IPS-NIHi7 (cell line): ENCODE measurements at regions not wholly inside any gene's neighbourhood (a gene's known extent, or its start where the extent isn't known, plus 50 kb on each side); places are given as distances from the start of the nearest gene placed in this dataset.
"Not testable (repeated sequence)": the region's sequence is repeated elsewhere in the genome, so short reads cannot be mapped to it uniquely, and the experiment has no call there.

Experiments
- DNase-seq: peaks from one replicate; pipeline ENCODE4 v3.0.0; 2012; ENCODE audit warnings: mixed read lengths; ENCODE audit errors: extremely low spot score

DNA sequence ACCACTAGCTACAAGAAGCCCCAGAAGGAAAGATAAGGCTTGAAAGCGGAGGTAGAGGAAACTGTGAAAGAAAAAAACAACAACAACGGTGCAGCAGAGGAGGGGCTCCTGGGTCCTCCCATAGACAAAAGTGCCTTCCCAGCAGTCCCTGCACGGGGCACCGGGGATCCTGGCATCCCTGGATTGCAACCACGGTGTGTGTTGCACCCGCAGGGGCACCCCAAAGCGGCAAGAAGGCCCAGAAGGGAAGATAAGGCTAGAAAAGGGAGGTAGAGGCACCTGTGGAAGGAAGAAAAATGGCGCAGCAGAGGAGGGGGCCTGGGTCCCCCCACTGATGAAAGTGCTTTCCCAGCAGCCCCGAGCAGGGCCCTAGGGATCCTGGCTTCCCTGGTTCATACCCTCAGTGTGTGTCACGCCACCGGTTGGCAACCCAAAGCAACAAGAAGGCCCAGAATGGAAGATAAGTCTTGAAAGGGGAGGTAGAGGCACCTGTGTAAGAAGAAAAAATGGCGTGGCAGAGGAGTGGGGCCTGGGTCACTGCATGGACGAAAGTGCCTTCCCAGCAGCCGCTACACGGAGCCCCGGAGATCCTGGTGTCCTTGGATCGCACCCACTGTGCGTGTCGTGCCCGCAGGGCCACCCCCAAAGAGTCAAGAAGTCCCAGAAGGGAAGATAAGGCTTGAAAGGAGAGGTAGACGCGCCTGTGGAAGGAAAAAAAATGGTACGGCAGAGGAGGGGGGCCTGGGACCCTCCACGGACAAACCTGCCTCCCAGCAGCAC lies 281.0 kb downstream of the ALG10 start:
- no peak for DNase-seq

DNA sequence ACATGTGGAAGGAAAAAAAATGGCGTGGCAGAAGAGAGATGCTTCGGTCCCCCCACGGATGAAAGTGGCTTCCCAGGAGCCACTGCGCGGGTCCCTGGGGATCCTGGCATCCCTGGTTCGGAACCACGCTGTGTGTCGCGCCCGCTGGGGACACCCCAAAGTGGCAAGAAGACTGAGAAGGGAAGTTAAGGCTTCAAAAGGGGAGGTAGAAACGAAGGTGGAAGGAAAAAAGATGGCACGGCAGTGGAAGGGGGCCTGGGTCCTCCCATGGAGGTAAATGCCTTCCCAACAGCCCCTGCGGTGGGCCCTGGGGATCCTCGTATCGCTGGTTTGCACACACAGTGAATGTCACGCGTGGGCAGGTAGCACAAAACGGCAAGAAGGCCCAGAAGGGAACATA lies 281.7 kb downstream of the ALG10 start:
- DNase-seq, result no peak

DNA sequence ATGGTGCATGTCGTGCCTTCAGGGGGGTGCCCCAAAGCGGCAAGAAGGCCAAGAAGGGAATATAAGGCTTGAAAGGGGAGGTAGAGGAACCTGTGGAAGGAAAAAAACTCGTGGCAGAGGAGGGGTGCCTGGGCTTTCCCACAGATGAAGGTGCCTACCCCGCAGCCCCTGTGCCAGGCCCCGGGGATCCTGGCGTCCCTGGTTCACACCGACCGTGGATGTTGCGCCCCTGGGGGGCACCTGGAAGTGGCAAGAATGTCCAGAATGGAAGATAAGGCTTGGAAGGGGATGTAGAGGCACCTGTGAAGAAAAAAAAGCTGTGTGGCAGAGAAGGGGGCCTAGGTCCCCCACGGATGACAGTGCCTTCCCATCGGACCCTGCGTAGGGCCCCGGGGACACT lies 282.2 kb downstream of the ALG10 start:
- DNase-seq, result no peak

DNA sequence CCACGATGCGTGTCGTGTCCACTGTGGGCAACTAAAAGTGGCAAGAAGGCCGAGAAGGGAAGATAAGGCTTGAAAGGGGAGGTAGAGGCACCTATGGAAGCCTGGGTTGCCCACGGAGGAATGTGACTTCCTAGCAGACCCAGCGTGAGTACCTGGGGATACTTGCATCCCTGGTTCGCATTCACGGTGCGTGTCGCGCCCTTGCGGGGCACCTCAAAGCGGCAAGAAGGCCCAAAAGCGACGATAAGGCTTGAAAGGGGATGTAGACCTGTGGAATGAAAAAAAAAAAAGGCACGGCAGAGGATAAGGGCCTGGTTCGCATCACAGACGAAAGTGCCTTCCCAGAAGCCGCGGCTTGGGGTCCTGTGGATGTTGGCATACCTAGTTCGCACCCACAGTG lies 282.9 kb downstream of the ALG10 start:
- no peak for DNase-seq

DNA sequence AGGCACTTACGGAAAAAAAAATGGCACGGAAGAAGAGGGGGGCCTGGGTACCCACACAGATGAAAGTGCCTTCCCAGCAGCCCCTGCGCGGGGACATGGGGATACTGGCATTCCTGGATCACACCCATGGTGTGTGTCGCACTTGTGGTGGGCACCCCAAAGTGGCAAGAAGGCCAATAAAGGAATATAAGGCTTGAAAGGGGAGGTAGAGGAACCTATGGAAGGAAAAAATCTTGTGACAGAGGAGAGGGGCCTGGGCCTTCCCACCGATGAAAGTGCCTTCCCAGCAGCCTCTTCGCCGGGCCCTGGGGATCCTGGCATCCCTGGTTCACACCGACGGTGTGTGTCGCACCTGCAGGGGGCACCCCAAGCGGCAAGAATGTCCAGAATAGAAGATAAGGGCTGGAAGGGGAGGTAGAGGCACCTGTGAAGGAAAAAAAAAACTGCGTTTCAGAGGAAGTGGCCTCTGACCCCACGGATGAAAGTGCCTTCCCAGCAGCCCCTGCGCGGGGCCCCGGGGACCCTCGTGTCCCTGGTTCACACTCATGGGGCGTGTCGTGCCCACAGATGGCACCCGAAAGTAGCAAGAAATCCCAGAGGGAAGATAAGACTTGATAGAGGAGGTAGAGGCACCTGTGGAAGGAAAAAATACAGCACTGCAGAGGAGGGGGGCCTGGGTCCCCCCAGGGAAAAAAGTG lies 284.0 kb downstream of the ALG10 start:
- no peak for DNase-seq

DNA sequence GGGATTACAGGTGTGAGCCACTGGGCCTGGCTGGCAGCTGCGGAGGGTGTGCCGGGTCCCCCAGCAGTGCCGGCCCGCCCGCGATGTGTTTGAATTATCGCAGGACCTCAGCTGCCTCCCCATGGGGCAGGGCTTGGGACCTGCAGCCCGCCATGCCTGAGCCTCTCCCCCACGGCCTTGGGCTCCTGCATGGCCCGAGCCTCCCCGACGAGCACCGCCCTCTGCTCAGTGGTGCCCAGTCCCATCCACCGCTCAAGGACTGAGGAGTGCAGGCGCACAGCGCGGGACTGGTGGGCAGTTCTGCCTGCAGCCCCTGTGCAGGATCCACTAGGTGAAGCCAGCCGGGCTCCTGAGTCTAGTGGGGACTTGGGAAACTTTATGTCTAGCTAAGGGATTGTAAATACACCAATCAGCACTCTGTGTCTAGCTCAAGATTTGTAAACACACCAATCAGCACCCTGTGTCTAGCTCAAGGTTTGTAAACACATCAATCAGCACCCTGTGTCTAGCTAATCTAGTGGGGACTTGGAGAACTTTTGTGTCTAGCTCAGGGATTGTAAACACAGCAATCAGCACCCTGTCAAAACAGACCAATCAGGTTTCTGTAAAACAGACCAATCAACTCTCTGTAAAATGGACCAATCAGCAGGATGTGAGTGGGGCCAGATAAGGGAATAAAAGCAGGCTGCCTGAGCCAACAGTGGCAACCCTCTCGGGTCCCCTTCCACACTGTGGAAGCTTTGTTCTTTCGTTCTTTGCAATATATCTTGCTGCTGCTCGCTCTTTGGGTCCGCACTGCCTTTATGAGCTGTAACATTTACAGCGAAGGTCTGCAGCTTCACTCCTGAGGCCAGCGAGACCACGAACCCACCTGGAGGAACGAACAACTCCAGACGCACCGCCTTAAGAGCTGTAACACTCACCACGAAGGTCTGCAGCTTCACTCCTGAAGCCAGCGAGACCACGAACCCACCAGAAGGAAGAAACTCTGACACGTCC lies 287.8 kb downstream of the ALG10 start:
- not testable (repeated sequence) for DNase-seq

DNA sequence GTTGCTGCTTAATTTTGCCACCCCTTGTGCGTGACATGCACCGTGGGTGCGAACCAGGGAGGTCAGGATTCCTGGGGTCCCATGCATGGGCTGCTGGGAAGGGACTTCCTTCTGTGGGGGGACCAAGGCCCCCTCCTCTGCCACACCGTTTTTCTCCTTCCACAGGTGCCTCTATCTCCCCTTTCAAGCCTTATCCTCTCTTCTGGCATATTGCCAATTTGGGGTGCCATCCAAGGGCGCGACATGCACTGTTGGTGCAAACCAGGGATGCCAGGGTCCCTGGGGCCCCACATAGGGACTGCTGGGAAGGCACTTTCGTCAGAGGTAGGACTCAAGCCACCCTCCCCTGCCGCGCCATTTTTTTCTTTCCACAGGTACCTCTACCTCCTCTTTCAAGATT lies 289.0 kb downstream of the ALG10 start:
- DNase-seq, result no peak

DNA sequence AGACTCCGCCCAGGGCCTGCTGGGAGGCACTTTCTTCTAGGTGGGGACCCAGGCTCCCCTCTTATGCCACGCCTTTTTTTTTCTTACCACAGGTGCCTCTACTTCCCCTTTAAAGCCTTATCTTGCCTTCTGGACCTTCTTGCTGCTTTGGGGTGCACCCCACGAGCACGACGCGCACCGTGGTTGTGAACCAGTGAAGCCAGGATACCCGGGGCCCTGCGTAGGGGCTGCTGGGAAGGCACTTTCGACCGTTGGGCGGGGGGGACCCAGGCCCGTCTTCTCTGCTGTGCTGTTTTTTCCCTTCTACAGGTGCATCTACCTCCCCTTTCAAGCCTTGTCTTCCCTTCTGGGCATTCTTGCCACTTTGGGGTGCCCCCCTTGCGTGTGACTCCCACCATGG lies 305.4 kb downstream of the ALG10 start:
- no peak for DNase-seq

DNA sequence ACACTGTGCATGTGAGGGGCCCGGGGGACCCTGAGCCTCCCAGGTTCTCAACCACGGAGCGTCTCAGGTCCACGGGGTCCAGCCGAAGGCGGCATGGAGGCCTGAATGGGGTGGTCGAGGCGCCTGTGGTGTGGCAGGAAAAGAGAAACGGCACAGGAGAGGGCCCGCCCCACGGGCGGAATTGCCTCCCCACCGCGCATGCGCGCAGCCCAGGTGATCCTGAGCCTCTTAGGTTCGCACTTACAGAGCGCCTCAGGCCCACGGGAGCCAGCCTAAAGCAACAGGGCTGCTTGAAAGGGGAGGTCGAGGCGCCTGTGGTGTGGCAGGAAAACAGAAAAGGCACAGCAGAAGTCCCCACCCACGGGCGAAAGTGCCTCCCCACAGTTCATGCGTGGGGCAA lies 311.0 kb downstream of the ALG10 start:
- DNase-seq, result no peak

DNA sequence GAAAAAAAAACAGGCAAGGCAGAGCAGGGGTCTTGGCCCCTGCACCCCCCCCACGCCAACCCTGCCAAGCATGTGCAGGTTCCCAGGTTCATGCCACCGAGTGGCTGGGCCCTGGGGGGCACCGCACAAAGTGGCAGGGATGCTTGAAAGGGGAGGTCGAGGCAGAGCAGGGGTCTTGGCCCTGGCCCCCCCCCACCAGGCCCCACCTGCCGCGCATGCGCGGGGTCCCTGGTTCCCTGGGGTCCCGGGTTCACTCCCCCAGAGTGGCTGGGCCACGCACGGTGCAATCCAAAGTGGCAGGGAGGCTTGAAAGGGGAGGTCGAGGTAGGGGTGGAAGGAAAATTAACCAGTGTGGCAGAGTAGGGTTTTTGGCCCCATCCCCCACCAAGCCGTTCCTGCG lies 312.2 kb downstream of the ALG10 start:
- DNase-seq, result no peak

DNA sequence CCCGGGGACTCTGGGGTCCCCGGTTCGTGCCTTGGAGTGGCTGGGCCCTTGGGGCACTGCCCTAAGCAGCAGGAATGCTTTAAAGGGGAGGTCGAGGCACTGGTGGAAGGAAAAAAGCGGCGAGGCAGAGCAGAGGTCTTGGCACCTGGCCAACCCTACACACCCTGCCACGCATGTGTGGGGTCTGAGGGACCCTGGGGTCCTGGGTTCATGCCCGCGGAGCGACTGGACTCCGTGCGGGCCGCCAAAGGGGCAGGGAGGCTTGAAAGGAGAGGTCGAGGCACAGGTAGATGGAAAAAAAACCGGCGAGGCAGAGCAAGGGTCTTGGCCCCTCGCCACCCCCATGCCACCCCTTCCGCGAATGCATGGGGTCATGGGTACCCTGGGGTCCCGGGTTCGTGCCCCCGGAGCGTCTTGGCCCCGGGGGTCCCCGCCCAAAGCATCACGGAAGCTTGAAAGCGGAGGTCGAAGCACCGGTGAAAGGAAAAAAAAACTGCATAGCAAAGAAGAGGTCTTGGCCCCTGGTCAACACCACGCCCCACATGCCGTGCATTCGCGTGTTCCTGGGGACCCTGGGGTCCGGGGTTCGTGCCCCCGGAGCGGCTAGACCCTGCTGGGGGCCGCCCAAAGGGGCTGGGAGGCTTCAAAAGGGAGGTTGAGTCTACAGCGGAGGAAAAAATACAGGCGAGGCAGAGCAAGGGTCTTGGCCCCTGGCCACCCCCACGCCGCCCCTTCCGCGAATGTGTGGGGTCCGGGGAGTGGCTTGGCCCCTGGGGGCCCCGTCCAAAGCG lies 312.9 kb downstream of the ALG10 start:
- DNase-seq, result no peak

DNA sequence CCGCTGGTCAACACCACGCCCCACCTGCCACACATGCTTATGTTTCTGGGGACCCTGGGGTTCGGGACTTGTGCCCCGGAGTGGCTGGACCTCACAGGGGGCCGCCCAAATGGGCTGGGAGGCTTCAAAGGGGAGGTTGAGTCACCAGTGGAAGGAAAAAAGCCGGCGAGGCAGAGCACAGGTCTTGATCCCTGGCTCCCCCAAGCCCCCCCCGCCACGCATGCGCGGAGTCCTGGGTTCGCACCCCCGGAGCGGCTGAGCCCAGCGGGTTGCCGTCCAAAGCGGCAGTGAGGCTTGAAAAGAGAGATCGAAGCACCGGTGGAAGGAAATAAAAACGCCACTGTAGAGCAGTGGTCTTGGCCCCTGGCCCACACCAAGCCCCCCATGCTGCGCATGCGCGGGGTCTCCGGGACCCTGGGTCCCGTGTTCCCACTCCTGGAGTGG lies 313.5 kb downstream of the ALG10 start:
- DNase-seq, result no peak

DNA sequence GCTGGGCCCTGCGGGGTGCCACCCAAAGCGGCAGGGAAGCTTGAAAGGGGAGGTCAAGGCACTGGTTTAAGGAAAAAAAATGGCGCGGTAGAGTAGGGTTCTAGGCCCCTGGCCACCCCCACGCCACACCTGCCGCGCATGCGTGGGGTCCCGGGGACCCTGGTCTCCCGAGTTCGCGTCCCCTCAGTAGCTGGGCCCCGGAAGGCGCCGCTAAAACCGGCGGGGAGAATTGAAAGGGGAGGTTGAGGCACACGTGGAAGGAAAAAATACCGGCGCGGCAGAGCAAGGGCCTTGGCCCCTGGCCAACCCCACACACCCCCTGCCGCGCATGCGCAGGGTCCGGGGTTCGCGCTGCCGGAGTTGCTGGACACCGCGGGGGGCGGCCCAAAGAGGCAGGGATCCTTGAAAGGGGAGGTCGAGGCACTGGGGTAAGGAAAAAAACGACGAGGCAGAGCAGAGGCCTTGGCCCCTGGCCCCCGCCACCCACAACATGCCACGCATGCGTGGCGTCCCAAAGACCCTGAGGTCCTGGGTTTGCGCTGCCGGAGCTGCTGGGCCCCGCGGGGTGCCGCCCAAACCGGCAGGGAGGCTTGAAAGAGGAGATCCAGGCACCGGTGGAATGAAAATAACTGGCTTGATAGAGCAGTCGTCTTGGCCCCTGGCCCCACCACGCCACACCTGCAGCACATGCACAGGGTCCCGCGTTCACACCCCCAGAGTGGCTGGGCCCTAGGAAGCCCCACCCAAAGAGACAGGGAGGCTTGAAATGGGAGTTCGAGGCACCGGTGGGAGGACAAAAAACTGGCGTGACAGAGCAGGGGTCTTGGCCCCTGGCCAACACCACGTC lies 314.5 kb downstream of the ALG10 start:
- no peak for DNase-seq

DNA sequence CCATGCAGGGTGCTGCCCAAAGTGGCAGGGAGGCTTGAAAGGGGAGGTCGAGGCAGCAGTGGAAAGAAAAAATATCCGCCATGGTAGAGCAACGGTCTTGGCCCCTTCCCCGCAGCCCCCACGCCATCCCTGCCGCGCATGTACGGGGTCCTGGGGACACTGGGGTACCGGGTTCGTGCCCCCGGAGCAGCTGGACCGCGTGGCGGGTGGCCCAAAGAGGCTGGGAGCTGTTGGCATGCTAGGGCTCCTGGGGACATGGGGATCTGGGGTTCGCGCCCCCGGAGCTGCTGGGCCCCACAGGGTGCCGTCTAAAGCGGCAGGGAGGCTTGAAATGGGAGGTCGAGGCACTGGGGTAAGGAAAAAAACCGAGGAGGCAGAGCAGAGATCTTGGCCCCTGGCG lies 316.5 kb downstream of the ALG10 start:
- DNase-seq, result no peak

DNA sequence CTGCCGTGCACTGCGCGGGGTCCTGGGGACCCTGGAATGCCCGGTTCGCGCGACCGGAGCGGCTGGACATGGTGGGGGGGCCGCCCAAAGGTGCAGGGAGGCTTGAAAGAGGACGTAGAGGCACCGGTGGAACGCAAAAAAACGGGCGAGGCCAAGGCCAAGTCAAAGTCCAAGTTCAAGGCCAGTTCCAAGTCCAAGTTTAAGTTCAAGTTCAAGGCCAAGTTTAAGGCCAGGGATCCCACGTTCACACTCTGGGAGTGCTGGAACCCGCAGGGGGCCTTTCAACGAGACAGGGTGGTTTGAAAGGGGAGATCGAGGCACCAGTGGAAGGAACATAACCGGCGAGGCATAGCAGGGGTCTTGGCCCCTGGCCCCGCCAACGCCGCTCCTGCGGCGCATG lies 317.6 kb downstream of the ALG10 start:
- no peak for DNase-seq

DNA sequence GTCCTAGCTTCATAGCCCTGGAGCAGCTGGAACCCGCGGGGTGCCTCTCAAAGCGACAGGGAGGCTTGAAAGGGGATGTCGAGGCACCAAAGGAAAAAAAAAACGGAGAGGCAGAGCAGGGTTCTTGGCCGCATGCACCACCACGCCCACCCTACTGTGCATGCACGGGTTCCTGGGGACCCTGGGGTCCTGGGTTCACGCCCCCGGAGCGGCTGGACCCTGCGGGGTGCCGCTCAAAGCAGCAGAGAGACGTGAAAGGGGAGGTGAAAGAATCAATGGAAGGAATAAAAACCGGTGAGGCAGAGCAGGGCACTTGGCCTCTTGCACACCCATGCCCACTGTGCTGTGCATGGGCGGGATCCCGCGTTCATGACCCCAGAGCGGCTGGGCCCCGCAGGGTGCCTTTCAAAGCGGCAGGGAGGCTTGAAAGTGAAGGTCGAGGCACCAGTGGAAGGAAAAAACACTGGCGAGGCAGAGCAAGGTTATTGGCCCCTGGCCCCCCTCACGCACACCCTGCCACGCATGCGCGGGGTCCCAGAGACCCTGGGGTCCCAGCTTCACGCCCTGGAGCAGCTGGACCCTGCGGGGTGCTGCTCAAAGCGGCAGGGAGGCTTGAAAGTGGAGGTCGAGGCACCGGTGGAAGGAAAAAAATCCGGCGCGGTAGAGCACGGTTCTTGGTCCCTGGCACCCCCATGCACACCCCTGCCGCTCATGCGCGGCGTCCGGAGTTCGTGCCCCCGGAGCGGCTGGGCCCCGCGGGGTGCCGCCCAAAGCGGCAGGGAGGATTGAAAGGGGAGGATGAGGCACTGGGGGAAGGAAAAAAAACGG lies 318.5 kb downstream of the ALG10 start:
- DNase-seq, result no peak

DNA sequence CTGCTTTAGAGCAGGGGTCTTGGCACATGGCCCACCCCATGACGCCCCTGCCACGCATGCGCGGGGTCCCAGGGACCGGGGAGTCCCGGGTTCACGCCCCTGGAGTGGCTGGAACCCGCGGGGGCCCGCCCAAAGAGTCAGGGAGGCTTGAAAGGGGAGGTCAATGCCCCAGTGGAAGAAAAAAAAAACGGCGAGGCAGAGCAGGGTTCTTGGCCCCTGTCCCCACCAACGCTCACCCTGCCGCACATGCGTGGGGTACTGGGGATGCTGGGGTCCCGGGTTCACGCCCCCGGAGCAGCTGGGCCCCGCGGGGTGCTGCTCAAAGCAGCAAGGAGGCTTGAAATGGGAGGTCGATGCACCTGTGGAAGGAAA lies 319.1 kb downstream of the ALG10 start:
- no peak for DNase-seq

DNA sequence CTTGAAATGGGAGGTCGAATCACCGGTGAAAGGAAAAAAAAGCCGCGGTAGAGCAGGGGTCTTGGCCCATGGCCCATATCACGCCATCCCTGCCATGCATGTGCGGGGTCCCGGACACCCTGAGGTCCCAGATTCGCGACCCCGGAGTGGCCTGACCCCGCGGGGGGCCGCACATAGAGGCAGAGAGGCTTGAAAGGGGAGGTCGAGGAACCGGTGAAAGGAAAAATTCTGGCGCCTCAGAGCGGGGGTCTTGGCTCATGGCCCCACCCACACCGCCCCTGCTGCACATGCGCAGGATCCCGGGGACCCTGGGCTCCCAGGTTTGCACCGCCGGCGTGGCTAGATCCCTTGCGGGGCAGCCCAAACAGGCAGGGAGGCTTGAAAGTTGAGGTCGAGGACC lies 319.8 kb downstream of the ALG10 start:
- no peak for DNase-seq

DNA sequence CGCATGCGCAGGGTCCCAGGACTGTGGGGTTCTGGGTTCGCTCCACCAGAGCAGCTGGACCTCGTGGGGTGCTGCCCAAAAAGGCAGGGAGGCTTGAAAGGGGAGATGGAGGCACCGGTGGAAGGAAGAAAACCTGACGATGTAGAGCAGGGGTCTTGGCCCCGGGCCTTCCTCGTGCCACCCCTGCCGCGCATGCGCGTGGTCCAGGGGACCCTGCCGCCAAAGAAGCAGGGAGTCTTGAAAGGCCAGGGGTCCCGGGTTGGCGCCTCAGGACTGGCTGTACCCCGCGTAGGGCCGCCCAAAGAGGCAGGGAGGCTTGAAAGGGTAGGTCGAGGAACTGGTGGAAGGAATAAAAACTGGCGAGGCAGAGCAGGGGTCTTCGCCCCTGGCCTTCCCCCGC lies 321.0 kb downstream of the ALG10 start:
- DNase-seq, result no peak

DNA sequence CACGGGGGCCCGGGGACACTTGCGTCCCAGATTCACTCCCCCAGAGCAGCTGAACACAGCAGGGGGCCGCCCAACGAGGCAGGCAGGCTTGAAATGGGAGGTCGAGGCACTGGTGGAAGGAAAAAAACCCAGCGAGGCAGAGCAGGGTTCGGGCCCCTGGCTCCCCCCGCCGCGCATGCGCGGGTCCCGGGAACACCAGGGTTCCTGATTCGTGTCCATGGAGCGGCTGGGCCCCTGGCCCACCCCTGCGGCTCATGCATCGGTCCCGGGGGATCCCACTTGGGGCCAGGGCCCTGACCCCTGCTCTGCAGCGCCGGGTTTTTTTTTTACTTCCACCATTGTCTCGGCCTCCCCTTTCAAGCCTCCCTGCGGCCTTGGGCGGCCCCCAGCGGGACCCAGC lies 321.5 kb downstream of the ALG10 start:
- no peak for DNase-seq
